ENCODE measurements at regions not wholly inside any gene's neighbourhood (a gene's known extent, or its start where the extent isn't known, plus 50 kb on each side); places are given as distances from the start of the nearest gene placed in this dataset.

- ChIA-PET POLR2A (interaction anchor here (0.6 kb wide), 1 partner anchor 386 kb away, joined by 3 read pairs; no protein-coding TSS in a partner anchor), CTCF (no interaction called here)
- Histone ChIP-seq H3K4me1 (ENCODE audit: control insufficient read depth in 2 of 2, insufficient read depth in 2 of 2, low read length in 2 of 2) (no peaks in the 10 kb centered on the region), H3K27me3 (ENCODE audit: control insufficient read depth in 2 of 2, insufficient read depth in 2 of 2, low read length in 2 of 2) (no peaks in the 10 kb centered on the region), H3K9me3 (ENCODE audit: control insufficient read depth in 2 of 3, low read length in 3 of 3) (peaks cover 0 to 13% (median 0%) of the 10 kb centered on the region in 3 experiments), H3K4me3 (ENCODE audit: low read length) (no peak overlapping the region), H3K27ac (ENCODE audit: low read depth, low read length) (no peak overlapping the region), H3K36me3 (ENCODE audit: control insufficient read depth in 2 of 3, insufficient read depth in 3 of 3, low read length in 3 of 3) (no peaks in the 10 kb centered on the region)
- no peak overlapping the region for H3K27ac Mint-ChIP-seq
- peaks cover 12 to 50% (median 35%) of the 10 kb centered on the region in 5 donors for H3K27me3 Mint-ChIP-seq
- peaks cover 10 to 36% (median 18%) of the 10 kb centered on the region in 11 donors for H3K9me3 Mint-ChIP-seq
- ATAC-seq (no peak), DNase-seq (no peak)
- peaks cover 0 to 9% (median 0%) of the 10 kb centered on the region in 5 donors for H3K36me3 Mint-ChIP-seq
- intact Hi-C loops (cut with micrococcal nuclease), result no loop called here
- H3K4me1 Mint-ChIP-seq, result no peaks in the 10 kb centered on the region
- no peak overlapping the region for H3K4me3 Mint-ChIP-seq
Observed at GRCh38 chr13:39284801-39285388, 246.6 kb downstream of the NHLRC3 start.
